Eye (tissue), 1 donor: ENCODE measurements at regions not wholly inside any gene's neighbourhood (a gene's known extent, or its start where the extent isn't known, plus 50 kb on each side); places are given as distances from the start of the nearest gene placed in this dataset.

ENCODE experiments used
- DNase-seq: peaks from one replicate; pipeline ENCODE4 v3.0.0-alpha.2; 2015

GRCh38 chr6:747921-748320, 55.0 kb upstream of the EXOC2 start:
- DNase-seq, result no peak

- no peak for DNase-seq
Measured at GRCh38 chr6:747028-747427, 54.1 kb upstream of the EXOC2 start.

GRCh38 chr6:744666-745353, 51.9 kb upstream of the EXOC2 start:
- DNase-seq, result no peak

GRCh38 chr6:743320-744096, 50.6 kb upstream of the EXOC2 start:
- DNase-seq, result no peak
